Lower leg skin (tissue), 3 donors: ENCODE measurements at regions not wholly inside any gene's neighbourhood (a gene's known extent, or its start where the extent isn't known, plus 50 kb on each side); places are given as distances from the start of the nearest gene placed in this dataset.

Experiments
- POLR2A ChIP-seq, 2 donors: fragments of 450-650 bp; IDR thresholded peaks; one replicate each; pipeline ENCODE4 v1.6.1; 2016 to 2017; ENCODE audit warnings: antibody characterized with exemption in 2 of 2, mild to moderate bottlenecking in 1 of 2, moderate library complexity in 1 of 2
- TF ChIP-seq, protein P1 (sequence below), 3 donors: fragments of 450-650 bp; IDR thresholded peaks; one replicate each; pipeline ENCODE4 v1.5.1; 2016; ENCODE audit warnings: antibody characterized with exemption in 3 of 3, mild to moderate bottlenecking in 3 of 3, moderate library complexity in 2 of 3

DNA sequence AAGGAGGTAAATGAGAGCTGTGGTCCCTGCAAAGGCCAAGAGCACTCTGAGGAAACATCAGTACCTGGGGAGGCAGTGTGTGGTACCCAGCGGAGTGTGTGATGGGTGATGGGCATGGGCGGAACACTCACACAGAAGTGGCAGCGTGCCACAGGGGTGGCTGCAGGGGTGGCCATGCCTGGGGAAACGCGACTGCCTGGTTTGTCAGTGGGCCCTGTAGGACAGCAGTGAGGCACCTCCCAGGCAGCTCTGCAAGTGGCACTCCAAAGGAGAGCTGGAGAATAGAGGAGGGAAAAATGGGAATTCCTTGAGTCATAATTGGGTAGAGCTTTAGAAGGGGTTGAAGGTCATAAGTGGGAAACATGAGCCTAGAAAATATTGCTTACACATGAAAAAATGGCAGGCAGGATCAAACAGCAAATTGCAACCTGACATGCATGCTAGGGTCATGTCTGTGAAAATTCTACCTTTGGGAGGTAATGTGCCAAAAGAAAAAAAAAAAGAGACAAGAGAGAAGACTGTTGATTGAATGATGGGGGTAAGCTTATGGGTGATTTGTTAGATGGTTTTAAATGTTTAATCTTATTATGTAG is 138.4 kb downstream of the RPLP1 start:
- TF ChIP-seq, protein P1, sequence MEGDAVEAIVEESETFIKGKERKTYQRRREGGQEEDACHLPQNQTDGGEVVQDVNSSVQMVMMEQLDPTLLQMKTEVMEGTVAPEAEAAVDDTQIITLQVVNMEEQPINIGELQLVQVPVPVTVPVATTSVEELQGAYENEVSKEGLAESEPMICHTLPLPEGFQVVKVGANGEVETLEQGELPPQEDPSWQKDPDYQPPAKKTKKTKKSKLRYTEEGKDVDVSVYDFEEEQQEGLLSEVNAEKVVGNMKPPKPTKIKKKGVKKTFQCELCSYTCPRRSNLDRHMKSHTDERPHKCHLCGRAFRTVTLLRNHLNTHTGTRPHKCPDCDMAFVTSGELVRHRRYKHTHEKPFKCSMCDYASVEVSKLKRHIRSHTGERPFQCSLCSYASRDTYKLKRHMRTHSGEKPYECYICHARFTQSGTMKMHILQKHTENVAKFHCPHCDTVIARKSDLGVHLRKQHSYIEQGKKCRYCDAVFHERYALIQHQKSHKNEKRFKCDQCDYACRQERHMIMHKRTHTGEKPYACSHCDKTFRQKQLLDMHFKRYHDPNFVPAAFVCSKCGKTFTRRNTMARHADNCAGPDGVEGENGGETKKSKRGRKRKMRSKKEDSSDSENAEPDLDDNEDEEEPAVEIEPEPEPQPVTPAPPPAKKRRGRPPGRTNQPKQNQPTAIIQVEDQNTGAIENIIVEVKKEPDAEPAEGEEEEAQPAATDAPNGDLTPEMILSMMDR (IDR thresholded peaks at IDR 0.05) = no peak
- no peak for TF ChIP-seq POLR2A (IDR thresholded peaks at IDR 0.05)
